ENCODE measurements at regions not wholly inside any gene's neighbourhood (a gene's known extent, or its start where the extent isn't known, plus 50 kb on each side); places are given as distances from the start of the nearest gene placed in this dataset.

DNA sequence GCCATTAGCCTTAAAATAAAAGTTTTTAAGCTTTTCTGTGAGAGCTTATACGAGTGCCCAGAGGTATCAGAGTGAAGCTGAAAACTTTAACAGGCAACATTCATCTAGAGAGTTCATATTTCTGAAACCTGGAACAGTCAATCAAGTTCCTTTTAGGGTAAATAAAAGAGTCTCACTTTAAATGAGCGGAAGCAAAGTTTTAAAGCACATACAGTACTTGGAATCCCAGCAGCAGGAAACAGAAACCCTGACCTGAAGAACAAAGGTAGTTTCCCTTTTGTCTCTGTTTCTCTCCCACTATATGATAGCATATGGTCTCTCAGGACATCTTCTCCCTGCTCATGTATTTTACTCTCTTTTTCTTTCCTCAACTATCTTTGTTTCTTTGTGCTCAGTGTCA lies 153.0 kb downstream of the ASB9 start:
- H3K4me1 ChIP-seq (replicated peaks in 1 of 2; ENCODE audit: control insufficient read depth in 2 of 2, insufficient read depth in 2 of 2, low read length in 2 of 2) = no peaks in the 10 kb centered on the region
- no peak overlapping the region for H3K4me2 ChIP-seq (ENCODE audit: insufficient read depth, low read length)
- in situ Hi-C loops (cut with MboI) (no loop called here), intact Hi-C loops (cut with micrococcal nuclease) (no loop called here)
- no peaks in the 10 kb centered on the region for H3K27me3 ChIP-seq (ENCODE audit: control insufficient read depth in 2 of 2, insufficient read depth in 2 of 2, low read length in 2 of 2)
- no peak overlapping the region for H2AFZ ChIP-seq (ENCODE audit: low read depth, low read length)
- H3K36me3 ChIP-seq (ENCODE audit: control insufficient read depth, insufficient read depth, low read length) = no peaks in the 10 kb centered on the region
- H3K9me1 ChIP-seq (ENCODE audit: control insufficient read depth, insufficient read depth, low read length) = no peaks in the 10 kb centered on the region
- CTCF ChIA-PET (ENCODE audit: low intra/inter-chr PET ratio) = no interaction called here
- no peaks in the 10 kb centered on the region for H3K79me2 ChIP-seq (ENCODE audit: control insufficient read depth, insufficient read depth, low read length)
- no peaks in the 10 kb centered on the region for H3K9me3 ChIP-seq (replicated peaks; ENCODE audit: control insufficient read depth, insufficient read depth, low read depth, low read length)
- no peak overlapping the region for H3K9ac ChIP-seq (ENCODE audit: insufficient read depth in 1 of 2, low read depth in 2 of 2, low read length in 2 of 2)
- no peak for ATAC-seq
- POLR2A ChIA-PET = no interaction called here
- DNase-seq (ENCODE audit: extremely low read depth in 1 of 4, low spot score in 3 of 4) = no peak
- no peak for FAIRE-seq
- no TSS peak for BruUV-seq (replicated peaks)
- no peak overlapping the region for H3K4me3 ChIP-seq
- 0% methylated on average over 2 of the region's 2 CpGs for WGBS (ENCODE audit: insufficient coverage, low coverage, missing lambda C conversion rate)
- H3K27ac ChIP-seq (ENCODE audit: extremely low read depth, low read depth, low read length) = no peak overlapping the region
- H4K20me1 ChIP-seq (replicated peaks; ENCODE audit: control insufficient read depth, insufficient read depth, low read length) = no peaks in the 10 kb centered on the region
- TF ChIP-seq, protein P1, sequence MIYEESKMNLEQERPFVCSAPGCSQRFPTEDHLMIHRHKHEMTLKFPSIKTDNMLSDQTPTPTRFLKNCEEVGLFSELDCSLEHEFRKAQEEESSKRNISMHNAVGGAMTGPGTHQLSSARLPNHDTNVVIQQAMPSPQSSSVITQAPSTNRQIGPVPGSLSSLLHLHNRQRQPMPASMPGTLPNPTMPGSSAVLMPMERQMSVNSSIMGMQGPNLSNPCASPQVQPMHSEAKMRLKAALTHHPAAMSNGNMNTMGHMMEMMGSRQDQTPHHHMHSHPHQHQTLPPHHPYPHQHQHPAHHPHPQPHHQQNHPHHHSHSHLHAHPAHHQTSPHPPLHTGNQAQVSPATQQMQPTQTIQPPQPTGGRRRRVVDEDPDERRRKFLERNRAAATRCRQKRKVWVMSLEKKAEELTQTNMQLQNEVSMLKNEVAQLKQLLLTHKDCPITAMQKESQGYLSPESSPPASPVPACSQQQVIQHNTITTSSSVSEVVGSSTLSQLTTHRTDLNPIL (CRISPR knock-in tag; IDR thresholded peaks at IDR 0.05) = no peak
- TF ChIP-seq HNRNPH1 (optimal IDR thresholded peaks at IDR 0.05; ENCODE audit: low read depth, low read length) = no peak
- no peak for TF ChIP-seq ZKSCAN8 (CRISPR knock-in tag; IDR thresholded peaks at IDR 0.05)

DNA sequence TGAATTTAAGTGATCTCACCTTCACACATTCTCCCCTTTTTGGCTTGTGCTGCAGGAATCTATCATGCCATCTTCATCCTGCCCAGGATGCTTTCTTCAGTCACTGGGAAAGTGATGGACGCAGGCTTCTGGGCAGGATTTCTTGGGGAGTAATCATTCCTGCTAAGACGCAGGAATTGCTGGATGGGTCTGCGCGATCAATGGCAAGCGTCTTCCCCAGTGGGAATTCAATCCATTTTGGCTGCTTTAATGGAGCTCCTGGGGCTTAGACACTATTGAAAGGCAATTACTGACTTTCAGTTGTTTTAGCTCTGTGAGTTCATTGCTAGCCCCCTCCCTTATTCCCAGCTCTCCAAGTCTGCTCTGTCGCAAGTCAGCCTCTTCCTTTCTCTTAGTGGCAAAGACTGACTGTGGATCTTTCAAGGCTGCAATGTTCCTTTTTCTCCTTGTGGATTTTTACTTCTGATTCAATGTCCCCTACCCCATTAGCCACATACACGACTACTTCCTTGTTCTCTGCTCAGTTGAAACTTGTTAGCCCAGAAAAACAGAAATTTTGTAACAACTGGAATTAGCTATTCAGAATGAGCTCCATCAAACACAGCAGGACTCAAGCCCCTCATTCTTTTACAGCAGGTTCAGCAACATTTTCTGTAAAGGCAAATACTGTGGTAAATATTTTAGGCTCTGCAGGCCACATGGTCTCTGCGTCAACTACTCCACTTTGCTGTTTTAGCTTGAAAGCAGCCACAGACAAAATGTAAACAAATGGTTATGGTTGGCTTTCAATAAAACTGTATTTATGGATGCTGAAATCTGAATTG lies 154.9 kb downstream of the ASB9 start:
- Histone ChIP-seq H3K9ac (ENCODE audit: insufficient read depth in 1 of 2, low read depth in 2 of 2, low read length in 2 of 2) (no peak overlapping the region), H3K4me2 (ENCODE audit: insufficient read depth, low read length) (no peak overlapping the region), H3K36me3 (ENCODE audit: control insufficient read depth, insufficient read depth, low read length) (no peaks in the 10 kb centered on the region), H3K4me3 (no peak overlapping the region), H2AFZ (ENCODE audit: low read depth, low read length) (no peak overlapping the region), H4K20me1 (replicated peaks; ENCODE audit: control insufficient read depth, insufficient read depth, low read length) (no peaks in the 10 kb centered on the region), H3K9me1 (ENCODE audit: control insufficient read depth, insufficient read depth, low read length) (no peaks in the 10 kb centered on the region), H3K27me3 (ENCODE audit: control insufficient read depth in 2 of 2, insufficient read depth in 2 of 2, low read length in 2 of 2) (no peaks in the 10 kb centered on the region), H3K79me2 (ENCODE audit: control insufficient read depth, insufficient read depth, low read length) (no peaks in the 10 kb centered on the region), H3K9me3 (replicated peaks; ENCODE audit: control insufficient read depth, insufficient read depth, low read depth, low read length) (no peaks in the 10 kb centered on the region), H3K4me1 (replicated peaks in 1 of 2; ENCODE audit: control insufficient read depth in 2 of 2, insufficient read depth in 2 of 2, low read length in 2 of 2) (no peaks in the 10 kb centered on the region), H3K27ac (ENCODE audit: extremely low read depth, low read depth, low read length) (no peak overlapping the region)
- ATAC-seq (no peak), FAIRE-seq (no peak), DNase-seq (ENCODE audit: extremely low read depth in 1 of 4, low spot score in 3 of 4) (no peak)
- BruUV-seq (replicated peaks) = no TSS peak
- intact Hi-C loops (cut with micrococcal nuclease) (no loop called here), in situ Hi-C loops (cut with MboI) (no loop called here)
- CTCF ChIA-PET (ENCODE audit: low intra/inter-chr PET ratio) = no interaction called here
- POLR2A ChIA-PET = no interaction called here
- WGBS (ENCODE audit: insufficient coverage, low coverage, missing lambda C conversion rate) = 1% methylated on average over 8 of the region's 8 CpGs
- TF ChIP-seq, protein P2, sequence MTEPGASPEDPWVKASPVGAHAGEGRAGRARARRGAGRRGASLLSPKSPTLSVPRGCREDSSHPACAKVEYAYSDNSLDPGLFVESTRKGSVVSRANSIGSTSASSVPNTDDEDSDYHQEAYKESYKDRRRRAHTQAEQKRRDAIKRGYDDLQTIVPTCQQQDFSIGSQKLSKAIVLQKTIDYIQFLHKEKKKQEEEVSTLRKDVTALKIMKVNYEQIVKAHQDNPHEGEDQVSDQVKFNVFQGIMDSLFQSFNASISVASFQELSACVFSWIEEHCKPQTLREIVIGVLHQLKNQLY (CRISPR knock-in tag; conservative IDR thresholded peaks at IDR 0.05) = no peak
- TF ChIP-seq, protein P3, sequence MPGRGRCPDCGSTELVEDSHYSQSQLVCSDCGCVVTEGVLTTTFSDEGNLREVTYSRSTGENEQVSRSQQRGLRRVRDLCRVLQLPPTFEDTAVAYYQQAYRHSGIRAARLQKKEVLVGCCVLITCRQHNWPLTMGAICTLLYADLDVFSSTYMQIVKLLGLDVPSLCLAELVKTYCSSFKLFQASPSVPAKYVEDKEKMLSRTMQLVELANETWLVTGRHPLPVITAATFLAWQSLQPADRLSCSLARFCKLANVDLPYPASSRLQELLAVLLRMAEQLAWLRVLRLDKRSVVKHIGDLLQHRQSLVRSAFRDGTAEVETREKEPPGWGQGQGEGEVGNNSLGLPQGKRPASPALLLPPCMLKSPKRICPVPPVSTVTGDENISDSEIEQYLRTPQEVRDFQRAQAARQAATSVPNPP (IDR thresholded peaks at IDR 0.05; ENCODE audit: borderline replicate concordance, insufficient read depth, insufficient read length) = no peak
- TF ChIP-seq ZFPM2 (CRISPR knock-in tag; IDR thresholded peaks at IDR 0.05) (no peak), ZNF121 (CRISPR knock-in tag; conservative IDR thresholded peaks at IDR 0.05) (no peak), TARDBP (IDR thresholded peaks at IDR 0.05) (no peak)
- TF ChIP-seq, protein P4, sequence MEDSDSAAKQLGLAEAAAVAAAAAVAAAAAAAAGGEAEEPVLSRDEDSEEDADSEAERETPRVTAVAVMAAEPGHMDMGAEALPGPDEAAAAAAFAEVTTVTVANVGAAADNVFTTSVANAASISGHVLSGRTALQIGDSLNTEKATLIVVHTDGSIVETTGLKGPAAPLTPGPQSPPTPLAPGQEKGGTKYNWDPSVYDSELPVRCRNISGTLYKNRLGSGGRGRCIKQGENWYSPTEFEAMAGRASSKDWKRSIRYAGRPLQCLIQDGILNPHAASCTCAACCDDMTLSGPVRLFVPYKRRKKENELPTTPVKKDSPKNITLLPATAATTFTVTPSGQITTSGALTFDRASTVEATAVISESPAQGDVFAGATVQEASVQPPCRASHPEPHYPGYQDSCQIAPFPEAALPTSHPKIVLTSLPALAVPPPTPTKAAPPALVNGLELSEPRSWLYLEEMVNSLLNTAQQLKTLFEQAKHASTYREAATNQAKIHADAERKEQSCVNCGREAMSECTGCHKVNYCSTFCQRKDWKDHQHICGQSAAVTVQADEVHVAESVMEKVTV (CRISPR knock-in tag; IDR thresholded peaks at IDR 0.05) = no peak

Data from K562 (cell line).